Skin of body (tissue), 1 donor: ENCODE measurements at regions not wholly inside any gene's neighbourhood (a gene's known extent, or its start where the extent isn't known, plus 50 kb on each side); places are given as distances from the start of the nearest gene placed in this dataset.

Experiments
- DNase-seq: peaks from one replicate; lab custom pipeline; 2025; lab: John Stamatoyannopoulos, UW

DNA sequence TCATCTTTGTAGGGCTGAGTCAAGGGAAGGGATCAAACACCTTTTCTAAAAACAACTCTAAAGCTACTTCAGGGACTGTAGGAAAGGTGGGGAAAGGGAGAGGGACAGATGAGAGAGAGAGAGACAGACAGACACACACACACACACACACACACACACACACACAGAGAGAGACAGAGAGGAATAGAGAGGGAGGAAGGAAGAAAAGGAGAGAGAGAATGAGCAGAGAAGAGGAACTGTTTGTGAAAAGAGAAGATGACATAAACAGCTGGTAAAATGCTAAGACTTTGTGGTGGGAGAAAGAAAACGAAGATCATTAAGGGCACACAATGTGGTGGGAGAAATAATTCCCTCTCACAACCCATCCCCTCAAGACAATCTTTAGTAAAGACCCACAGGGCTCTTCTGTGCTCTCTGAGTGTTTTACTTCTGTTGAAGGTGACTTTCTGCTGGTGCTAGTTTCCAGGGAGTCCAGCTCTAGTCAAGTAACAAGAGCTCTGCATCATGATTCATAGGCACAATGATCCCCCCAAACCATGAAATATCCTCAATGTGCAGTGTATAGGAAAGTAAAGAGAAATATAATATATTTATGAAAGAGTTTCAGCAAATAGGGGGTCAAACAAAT lies 77.2 kb upstream of the STK17B start:
- DNase-seq: no peak

DNA sequence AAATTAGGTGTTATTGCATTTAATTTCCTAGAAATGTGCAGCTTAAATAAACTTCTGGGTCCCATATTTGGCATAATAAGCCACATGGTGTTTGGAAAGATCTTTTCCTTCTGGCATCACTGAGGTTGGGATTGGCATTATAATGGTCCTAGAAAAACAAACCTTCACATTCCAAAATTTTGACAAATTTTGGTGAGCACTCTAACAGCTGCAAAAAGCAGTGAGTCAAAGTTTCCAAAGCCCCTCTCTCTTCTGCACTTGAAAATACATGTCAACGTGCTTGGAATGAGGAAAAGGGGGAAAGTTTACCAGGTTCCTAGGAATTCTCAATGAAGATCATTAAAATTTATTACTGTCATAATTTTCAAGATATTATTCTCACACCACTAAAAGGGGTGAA lies 77.8 kb upstream of the STK17B start:
- no peak for DNase-seq

DNA sequence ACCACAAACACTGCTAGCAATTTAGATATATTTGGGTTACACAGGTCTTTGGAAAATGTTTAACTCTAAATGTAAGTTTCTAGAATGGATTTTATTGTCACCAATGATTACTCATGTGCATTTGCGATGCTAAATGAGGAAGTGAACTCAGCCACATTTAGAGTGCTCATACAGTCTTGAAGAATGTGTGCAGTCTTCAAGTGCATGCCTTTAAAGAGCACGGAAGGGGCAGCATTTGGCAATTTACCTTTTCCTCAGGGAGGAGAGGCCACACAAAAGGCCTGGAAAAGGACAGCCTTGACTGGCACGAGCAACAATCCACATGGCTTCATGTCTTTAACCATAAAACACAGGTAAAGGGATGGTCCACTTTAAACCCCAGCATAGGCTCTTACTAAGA lies 78.5 kb upstream of the STK17B start:
- DNase-seq: no peak

DNA sequence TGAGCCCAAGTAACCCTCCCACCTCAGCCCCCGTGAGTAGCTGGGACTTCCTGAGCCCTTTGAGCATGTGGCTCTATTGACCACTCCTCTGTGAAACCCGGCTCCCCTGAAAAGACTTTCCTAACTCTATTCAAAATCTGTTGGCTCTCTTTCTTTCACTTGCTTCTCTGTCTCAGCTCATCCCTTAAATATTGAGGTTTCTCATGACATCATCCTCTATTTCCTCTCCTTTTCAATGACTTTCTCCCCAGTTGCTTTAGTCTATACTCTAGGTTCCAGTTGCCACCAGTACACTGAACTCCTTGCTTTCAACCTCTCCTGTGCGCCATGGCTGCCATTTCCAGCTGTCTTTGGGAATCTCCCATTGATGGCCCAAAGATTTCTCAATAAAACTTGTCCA lies 79.8 kb upstream of the STK17B start:
- no peak for DNase-seq

DNA sequence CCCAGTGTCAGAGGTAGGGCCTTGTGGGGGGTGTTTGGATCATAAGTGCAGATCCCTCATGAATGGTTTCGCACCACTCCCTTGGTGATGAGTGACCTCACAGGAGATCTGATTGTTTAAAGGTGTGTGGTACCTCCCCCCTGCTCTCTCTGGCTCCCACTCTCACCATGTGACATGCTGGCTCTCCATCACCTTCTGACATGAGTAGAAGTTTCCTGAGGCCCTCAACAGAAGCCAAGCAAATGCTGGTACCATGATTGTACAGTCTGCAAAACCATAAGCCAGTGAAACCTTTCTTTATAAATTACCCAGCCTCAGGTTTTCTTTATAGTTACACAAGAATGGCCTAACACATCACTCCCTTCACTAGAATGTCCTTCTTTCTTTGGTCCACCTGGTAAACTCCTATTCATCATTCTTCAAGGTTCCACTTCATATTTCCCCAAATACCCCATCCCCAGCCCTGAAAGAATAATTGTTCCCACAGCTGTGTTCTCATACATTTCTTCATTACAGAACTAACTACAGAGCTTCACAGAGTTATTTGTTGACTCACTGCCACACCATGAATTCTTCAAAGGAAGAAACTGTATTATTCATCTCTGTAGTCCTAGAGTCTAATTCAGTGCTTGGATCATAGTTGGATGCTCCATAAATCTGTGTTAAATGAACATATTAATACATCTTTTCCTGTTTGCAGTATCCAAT lies 81.2 kb upstream of the STK17B start:
- no peak for DNase-seq

DNA sequence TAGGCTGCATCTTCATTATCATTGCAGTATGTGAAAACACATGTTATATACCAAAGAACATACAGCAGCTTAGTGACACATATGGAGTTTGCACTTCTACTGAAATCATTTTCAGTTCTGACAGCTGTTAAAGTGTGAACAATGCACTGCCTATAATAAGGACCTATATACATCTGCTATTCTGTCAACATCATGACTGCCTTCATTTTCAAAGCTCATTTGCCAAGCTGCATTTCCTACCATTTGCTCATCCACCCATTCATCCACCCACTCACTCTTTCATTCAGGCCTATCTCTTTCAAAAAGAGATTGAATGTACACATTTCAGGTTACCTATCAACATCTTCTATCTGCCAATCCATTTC lies 81.7 kb upstream of the STK17B start:
- DNase-seq: peak; percentile 81

DNA sequence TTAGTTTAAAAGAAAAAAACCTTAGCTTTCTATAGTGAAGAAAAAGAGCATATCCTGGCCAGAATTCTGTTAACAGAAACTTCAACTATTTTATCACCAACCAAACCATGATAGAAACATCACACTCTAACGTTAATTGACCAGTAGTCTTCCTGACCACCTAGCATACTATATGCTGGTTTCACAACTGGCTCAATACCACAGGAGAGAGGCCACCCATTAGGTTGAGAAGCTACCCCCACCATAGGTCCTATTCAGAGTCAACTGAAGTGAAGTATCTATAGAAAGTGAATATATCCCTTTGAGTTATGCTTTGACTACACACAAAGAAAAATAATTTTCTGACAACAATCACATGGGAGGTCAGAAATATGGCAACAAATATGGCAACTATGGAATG lies 85.2 kb upstream of the STK17B start:
- no peak for DNase-seq

DNA sequence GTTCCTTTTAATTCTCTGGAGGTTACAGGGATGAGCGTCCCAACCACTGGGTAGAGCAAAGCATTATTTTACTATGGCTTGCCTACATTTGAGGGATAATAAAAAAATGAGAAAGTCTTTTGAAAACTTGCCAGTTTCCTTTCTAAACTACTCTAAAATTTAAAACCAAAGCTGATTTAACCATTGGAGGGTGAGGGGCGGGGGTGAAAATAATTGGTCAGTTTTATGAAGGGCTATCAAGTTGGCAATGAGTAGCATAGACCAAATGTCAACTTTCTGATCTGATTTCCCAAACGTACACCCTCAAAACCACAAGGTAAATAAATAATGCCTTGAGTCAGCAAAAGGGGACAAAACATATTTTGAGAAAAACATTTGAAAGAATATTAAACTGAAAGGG lies 85.7 kb upstream of the STK17B start:
- no peak for DNase-seq

DNA sequence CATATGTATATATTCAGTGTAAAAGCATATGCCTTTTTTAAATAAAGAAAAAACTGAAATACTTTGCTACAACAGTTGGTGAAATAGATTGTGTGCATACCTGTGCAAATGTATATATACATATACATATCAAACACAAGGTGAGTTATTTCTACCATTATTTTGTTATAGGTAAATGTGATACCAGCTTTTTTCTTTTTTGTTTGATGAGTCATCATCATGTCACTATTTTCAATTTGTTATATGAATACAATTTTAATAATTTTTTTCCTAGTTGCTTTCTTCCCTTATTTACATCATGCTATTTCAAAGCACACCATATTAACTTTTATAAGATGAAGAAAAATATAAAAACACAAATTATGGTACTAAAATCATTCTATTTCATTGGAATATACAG lies 87.0 kb upstream of the STK17B start:
- no peak for DNase-seq

DNA sequence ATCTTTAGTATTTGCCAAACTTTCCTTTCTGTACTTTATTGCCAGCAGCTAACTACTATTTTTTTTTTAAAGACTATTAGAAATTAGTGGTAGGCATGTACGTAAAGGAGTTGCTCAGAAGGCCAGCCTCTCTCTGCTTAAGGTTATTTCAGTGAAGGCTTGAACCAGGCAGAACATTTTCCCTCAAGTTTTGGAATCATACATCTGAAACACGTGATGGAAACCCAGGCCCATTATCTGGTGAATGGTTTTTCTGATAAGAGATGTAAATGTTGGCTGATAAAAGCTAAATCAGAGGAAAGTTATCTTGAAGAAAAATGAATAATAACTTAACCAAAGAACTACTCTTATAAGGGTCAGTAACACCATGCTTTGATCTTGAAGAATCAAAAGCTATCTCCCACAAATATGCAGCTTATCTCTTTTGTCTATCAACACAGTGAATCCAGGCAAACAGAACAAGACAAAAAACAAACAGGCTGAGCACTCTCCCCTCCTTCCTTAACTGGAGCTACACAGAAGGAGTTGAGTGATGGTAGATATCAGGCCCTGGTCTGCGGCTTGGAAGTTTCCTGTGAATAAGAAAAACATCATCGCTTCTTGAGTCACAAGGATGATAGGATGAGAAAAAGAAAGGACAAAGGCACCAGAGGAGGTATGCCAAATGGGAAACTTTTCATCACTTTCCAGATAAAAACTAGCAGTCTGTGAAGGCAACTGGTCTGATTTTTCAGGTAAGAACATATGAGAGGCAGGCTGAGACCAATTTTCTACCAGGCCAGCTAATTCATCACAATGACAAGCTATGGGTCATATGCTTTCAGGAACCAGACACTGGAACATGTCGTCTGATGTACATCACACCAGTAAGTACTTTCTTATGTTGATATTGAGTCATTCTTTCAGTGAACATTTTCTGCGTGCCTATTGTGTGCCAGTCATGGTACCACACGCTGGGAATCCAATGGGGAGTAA lies 88.4 kb upstream of the STK17B start:
- DNase-seq: no peak

DNA sequence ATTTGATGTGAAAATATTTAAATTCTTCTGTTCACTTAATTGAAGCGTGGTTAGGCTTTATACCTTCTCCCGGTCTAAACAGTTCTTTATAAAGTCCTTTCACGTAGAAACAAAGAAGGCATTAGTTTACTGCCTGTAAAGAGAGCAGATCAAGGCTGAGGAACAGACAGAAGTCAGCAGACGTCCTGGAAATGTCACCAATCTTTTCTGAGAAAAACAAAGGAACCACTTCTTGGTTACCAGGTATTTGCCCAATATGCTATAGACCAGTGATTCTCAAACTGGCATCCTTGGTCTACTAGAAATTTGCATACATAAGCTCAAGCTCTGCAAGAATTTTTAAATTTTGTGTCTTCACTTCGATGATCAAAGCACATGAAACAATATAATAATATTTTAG lies 89.2 kb upstream of the STK17B start:
- no peak for DNase-seq

DNA sequence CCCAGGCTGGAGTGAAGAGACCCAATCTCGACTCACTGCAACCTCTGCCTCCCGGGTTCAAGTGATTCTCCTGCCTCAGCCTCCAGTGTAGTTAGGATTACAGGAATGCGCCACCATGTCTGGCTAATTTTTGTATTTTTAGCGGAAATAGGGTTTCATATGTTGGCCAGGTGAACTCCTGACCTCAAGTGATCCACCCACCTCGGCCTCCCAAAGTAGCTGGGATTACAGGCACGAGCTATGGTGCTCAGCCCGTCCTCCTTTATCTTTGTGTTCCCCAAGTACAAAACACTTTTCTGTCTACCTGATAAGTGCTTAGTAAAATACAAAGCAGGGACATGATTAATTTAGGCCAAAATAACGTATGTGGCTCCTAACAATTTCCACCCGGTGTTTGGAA lies 91.2 kb upstream of the STK17B start:
- DNase-seq: no peak

DNA sequence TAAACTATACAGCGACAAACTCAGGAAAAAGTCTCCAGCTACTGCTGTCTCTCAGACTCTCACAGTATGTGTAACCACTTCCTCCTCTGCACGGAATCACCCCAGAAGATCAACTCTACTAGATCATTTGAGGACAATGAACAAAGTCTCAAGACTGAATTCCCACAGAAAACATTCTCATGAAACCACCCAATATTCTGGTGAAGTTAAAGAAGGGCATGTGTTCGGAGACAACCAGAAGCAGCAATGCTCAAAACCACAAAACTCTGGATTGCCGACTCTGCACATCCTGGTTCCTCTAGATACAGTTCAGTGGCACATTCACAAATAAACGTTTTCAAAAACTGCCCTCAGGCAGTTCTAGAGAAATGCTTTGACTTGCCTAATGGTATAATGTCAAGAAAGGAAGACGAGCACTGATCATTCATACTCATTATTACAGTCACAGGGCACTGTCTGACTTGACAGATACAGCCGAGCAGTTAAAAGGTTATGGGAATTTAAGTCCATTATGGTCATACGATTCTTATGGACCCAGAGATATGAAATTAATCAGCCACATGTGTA lies 91.9 kb upstream of the STK17B start:
- DNase-seq: peak; percentile 26

DNA sequence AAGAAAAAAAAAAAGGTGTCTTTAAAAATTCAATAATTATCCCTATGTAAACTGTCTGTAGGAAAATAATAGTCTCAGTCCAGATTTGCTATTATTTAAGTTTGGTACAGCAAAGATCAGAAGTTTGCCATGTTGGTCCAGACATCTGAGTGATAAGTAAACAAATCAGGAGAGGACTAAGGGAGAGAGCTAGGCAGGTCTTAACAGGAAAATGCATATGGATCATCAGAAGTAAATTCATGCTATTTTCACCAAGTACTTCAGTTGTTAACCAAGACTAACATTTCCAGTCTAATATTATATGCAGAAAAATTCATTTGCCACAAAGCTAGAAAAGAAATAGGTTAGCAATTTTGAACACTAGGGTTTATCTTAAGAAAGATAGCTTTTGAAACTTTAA lies 95.0 kb upstream of the STK17B start:
- DNase-seq: no peak

DNA sequence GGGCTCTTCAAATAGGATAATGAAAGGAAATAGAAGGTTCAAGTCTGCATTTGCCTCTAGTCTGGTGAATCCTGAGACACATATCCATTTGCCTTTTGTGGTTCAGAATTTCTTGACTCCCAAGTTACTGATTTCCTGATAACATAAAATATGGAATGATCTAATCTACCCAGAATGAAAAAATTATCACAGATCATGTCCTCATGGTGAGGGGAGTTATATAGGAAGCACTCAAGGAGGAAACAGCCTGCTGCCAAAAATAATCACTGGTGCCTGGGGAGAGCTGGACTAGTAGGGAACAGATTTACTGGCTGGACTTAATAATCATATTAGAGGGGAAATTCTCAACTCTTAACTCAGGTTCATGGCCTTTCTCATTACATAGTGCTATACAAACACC lies 95.5 kb upstream of the STK17B start:
- peak; percentile 18 for DNase-seq

DNA sequence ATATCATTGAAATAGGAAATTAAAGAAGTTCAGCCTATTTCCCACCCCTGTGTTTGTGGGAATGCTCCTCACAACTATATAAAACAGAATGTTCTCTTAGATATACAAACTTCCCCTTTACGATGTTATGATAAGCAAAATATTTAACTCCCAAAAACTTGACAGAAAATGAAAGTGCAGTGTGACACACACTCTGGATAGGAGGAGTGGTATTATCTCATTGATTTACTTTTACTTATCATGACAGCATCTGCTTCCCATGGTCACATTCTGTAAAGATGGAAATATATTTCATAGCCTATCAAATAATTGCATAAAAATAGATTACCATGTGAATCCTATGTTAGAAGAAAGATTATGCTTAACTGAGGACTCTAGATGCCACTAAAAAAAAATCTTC lies 96.6 kb upstream of the STK17B start:
- DNase-seq: no peak

DNA sequence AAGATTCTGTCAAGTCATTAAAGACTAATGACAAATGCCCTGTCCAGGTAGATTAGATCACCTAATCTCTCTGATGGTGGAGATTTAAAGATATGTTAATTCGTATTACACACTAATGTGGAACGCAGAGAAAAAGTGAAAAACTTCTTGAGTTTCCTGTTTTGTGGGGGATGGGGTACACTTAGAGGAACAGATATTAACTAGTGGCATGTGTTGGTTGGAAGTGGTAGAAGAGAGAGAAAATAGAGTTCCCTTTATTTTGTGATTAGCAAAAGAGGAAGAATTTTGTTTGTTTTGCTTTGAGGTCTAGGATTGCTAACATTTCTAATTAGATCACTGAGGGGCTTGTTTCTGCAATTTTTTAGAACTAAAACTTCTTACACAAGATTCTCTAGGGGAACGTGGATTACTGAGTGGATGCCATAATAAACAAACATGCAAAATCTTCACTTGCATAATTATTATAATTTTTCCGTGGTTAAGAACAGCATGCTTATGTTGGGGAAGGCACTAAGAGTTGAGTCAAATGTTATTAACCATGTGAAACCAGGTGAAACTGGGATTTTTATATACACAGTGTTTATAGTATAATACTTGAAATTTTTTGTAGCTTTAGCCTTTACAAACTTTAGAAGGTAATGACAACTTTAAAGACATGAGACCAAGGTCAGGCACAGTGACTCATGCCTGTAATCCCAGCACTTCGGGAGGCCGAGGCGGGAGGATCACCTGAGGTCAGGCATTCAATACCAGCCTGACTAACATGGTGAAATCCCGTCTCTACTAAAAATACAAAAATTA lies 97.4 kb upstream of the STK17B start:
- DNase-seq: no peak

DNA sequence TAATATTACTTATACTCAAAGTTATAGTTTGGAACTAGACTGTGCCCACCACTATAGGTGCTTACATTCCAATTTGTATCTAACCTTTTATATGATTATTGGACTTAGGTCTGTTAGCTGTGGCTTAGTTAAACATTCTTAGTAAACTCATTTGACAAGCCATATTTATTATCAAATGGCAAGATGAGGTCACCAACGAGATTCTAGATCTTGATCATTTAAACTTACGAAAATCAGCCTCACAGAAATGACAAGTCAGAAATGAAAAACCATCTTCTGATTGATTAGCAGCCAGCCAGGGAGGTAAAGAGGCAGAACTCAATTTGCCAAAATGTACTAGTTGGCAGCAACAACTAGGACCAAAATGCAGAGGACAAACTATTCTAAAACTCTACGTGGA lies 100.4 kb upstream of the STK17B start:
- DNase-seq: no peak

DNA sequence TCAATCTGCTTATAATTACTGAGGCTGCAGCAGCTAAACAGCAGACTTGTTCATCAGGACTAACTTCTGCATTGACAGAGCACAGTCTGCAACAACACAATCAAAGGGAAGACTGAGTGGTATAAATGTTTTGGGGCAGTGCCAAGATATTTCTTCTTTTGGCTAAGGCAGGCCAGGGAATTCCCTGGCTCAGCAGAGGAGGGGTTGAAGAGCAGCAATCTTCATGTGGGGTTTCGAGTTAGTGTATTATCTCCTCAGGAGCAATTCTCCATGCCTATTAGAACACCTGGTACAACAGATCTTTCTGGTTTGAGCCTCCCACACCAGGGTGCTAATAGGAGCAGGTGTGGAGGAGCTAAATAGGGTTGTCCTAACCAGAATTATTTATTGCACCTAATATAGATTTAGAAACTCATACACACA lies 103.0 kb upstream of the STK17B start:
- peak; percentile 39 for DNase-seq

DNA sequence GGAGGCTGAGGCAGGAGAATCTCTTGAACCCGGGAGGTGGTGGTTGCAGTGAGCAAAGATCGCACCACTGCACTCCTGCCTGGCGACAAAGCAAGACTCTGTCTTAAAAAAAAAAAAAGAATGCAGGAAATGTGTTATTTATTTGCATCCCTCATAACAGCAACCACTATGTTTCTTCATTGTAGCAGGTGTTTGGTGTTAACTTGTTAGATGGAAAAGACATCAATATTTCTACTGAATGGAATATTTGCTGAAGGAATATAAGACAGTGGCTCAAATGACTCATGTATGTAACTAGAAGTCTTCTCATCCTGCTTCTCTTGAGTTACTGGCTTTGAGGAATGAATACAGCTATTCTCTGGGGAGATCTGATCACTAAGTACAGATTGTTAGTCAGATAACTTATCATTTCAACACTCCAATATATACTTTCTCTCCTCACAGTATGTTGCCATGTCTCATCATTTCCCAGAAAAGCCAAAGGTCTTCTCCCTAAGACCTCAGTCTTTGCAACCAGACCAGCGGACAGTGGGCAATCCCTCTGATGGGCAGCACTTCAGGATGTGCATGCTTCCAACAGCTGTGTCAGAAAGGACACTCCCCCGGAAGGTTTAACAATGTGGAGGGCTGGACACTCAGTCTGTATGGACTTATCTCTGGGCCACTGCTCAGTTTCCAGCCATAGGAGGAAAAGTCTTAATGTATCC lies 104.4 kb upstream of the STK17B start:
- no peak for DNase-seq

DNA sequence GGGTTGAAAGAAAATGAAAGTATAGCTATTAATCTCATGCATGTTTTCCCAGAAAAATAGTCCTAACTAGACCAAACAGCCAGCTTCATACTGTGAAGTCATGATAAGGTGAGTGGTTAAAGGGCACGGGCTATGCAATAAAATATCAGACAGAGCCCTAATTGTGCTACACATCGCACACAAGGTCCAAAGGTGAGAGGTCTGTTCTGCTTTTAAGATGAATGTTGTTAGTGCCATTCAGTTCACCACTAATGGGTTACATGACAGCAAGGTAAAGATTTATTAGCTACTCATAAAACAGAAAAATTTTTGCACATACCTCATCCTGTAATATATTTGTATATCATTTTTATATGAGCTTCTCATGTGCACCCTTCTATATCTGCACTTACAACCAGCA lies 105.0 kb upstream of the STK17B start:
- no peak for DNase-seq
